ENCODE measurements at regions not wholly inside any gene's neighbourhood (a gene's known extent, or its start where the extent isn't known, plus 50 kb on each side); places are given as distances from the start of the nearest gene placed in this dataset.

DNA sequence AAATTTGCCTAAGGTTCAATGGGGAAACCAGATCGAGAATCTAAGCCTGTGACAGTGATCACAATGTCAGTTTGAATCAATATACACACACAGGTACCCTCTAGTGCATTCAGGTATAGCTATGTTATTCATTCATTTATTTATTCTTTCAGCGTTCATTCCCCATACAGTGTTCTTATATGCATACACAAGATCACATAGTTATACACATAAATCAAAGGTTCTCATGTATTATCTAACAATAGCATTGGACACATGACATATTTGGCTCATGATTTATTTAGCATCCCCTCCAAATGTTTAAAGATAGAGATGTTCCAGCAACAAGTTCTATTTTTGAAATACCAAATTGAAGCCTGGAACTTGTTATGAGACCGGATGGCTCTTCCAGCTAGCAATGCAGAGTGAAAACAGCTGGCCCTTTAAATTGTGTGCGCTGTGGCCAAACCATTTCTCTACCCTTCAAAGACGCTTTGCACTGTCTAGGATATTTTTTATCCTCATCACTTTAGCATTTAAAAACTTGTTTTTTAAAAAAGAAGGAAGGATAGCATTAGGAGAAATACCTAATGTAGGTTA lies 131.0 kb downstream of the ATXN3L start:
- TF ChIP-seq CTCF (IDR thresholded peaks at IDR 0.05) (no peak), POLR2A (IDR thresholded peaks at IDR 0.05) (no peak)

Data from body of pancreas (tissue), 4 donors.